ENCODE measurements at regions not wholly inside any gene's neighbourhood (a gene's known extent, or its start where the extent isn't known, plus 50 kb on each side); places are given as distances from the start of the nearest gene placed in this dataset.

DNA sequence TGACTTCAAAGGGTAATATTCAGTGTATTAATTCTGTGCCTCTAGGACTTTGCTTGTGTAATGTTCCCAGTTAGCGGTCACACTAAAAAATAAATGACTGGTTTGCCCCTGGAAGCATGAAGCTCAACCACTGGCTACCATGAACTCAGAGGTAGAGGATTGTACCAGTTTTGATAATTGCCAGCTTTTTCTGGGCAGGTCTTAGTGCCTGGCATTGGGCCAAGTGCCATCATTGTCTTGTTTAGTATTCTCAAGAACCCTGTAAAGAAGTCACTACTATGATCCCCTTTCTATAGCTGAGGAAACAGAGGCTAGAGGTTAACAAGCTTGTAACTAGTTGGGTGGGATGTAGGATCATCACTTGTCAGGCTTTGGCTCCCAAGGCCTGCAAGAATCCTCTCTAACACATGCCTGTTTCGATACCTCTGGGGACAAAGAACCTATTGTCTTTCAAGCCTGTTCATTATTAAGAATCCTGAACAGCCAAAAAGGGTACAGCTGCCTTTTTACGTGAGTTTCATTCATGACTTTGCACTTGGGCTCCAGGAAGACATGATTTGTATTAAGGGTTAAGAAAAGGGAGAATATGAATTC, 121.9 kb upstream of the JUN start:
- TF ChIP-seq, protein P1, sequence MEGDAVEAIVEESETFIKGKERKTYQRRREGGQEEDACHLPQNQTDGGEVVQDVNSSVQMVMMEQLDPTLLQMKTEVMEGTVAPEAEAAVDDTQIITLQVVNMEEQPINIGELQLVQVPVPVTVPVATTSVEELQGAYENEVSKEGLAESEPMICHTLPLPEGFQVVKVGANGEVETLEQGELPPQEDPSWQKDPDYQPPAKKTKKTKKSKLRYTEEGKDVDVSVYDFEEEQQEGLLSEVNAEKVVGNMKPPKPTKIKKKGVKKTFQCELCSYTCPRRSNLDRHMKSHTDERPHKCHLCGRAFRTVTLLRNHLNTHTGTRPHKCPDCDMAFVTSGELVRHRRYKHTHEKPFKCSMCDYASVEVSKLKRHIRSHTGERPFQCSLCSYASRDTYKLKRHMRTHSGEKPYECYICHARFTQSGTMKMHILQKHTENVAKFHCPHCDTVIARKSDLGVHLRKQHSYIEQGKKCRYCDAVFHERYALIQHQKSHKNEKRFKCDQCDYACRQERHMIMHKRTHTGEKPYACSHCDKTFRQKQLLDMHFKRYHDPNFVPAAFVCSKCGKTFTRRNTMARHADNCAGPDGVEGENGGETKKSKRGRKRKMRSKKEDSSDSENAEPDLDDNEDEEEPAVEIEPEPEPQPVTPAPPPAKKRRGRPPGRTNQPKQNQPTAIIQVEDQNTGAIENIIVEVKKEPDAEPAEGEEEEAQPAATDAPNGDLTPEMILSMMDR (IDR thresholded peaks at IDR 0.05; ENCODE audit: poor library complexity), result no peak
- no peak for TF ChIP-seq EZH2 (IDR thresholded peaks at IDR 0.05; ENCODE audit: borderline replicate concordance)

Data from hepatocyte (in vitro differentiated cells).